Transverse colon (tissue), 4 donors: ENCODE measurements at regions not wholly inside any gene's neighbourhood (a gene's known extent, or its start where the extent isn't known, plus 50 kb on each side); places are given as distances from the start of the nearest gene placed in this dataset.
A peak's percentile ranks its signal among the peaks of the same experiment; 100 is the strongest.

ENCODE experiments used
- DNase-seq: peaks from one replicate; pipeline ENCODE4 v3.0.0-alpha.2; 2019
- H3K27ac ChIP-seq, 4 donors: fragments of 200-600 bp; sonication (generic); 2 replicates each; pipeline ENCODE4 v1.5.1; 2016 to 2018; ENCODE audit warnings: inconsistent platforms in 4 of 4
- H3K27me3 ChIP-seq: fragments of 200-600 bp; sonication (generic); 2 replicates; pipeline ENCODE4 v1.5.1; 2017; ENCODE audit warnings: inconsistent platforms
- H3K36me3 ChIP-seq, 4 donors: fragments of 200-600 bp; sonication (generic); 2 replicates each; pipeline ENCODE4 v1.5.1; 2017 to 2019; ENCODE audit warnings: inconsistent platforms in 4 of 4
- H3K4me1 ChIP-seq, 4 donors: fragments of 200-600 bp; sonication (generic); 2 replicates each; pipeline ENCODE4 v1.5.1; 2017 to 2020; ENCODE audit warnings: inconsistent platforms in 4 of 4
- H3K4me3 ChIP-seq, 4 donors: fragments of 200-600 bp; sonication (generic); 1 replicate in 1 of 4; 2 replicates in 3 of 4; pipeline versions ENCODE4 v1.5.1 to v1.6.1; 2017 to 2019; ENCODE audit warnings: inconsistent platforms in 4 of 4
- H3K9me3 ChIP-seq, 2 donors: fragments of 200-600 bp; sonication (generic); 2 replicates each; pipeline ENCODE4 v1.5.1; 2017 to 2019; ENCODE audit warnings: inconsistent platforms in 2 of 2
- CTCF ChIP-seq, 5 experiments: fragments of 200-600 bp in 3 of 5; fragments of 450-650 bp in 2 of 5; sonication (generic) in 3 of 5; IDR thresholded peaks; 1 replicate in 2 of 5; 2 replicates in 3 of 5; pipeline ENCODE4 v1.5.1; 2016 to 2017; ENCODE audit warnings: antibody characterized with exemption in 5 of 5, inconsistent platforms in 3 of 5, mild to moderate bottlenecking in 2 of 5, moderate library complexity in 1 of 5
- EP300 ChIP-seq: sonication (generic); formaldehyde crosslinking; IDR thresholded peaks from one replicate; pipeline ENCODE4 v1.6.1; 2017; ENCODE audit warnings: antibody characterized with exemption, low read depth
- POLR2A ChIP-seq: fragments of 450-650 bp; IDR thresholded peaks from one replicate; pipeline ENCODE4 v1.6.1; 2016; ENCODE audit warnings: antibody characterized with exemption, mild to moderate bottlenecking, moderate library complexity
- POLR2AphosphoS5 ChIP-seq, 3 donors: sonication (generic); formaldehyde crosslinking; IDR thresholded peaks; one replicate each; pipeline ENCODE4 v1.6.1; 2016; ENCODE audit warnings: antibody characterized with exemption in 3 of 3
- WGBS, 2 donors: methylation state at CpG; one replicate each; pipeline ENCODE4 v1.1.5; 2018; ENCODE audit warnings: low coverage in 1 of 2; 5-methylcytosine and 5-hydroxymethylcytosine counted together
- in situ Hi-C, 4 donors: fragments of 200-750 bp; cut with MboI; loops; one replicate each; pipeline versions ENCODE4 v1.15.0 to v1.15.1; 2017; ENCODE audit warnings: low sequenced_read_pairs in 3 of 4, low pct_ligation_motif_present in 1 of 4, low pct_unique_long_range_greater_than_20kb in 1 of 4
- intact Hi-C: fragments of 100-400 bp; cut with DNase I; formaldehyde crosslinking; loops from one replicate; pipeline ENCODE4 v1.15.1; 2023; ENCODE audit warnings: low total_unique reads

- H3K27me3 ChIP-seq = no peaks in the 10 kb centered on the region
- intact Hi-C loops (loop anchor here (5.0 to 10.0 kb wide), 2 partner anchors 224 to 746 kb away; partner anchors contain the start of gene PDZRN3), in situ Hi-C loops (loop anchor here in 3 of 4 donors (10.0 to 25.0 kb wide), 2 partner anchors 336 to 344 kb away; no protein-coding TSS in a partner anchor)
- no peak overlapping the region for H3K27ac ChIP-seq
- TF ChIP-seq CTCF (IDR thresholded peaks at IDR 0.05) (peak; percentile 61 to 72 (median 63)), POLR2A (no peak), EP300 (no peak), POLR2AphosphoS5 (IDR thresholded peaks at IDR 0.05) (no peak)
- 14 to 19% methylated on average over 4 of the region's 4 CpGs for WGBS, 2 donors
- H3K9me3 ChIP-seq = no peaks in the 10 kb centered on the region
- no peaks in the 10 kb centered on the region for H3K36me3 ChIP-seq
- no peaks in the 10 kb centered on the region for H3K4me1 ChIP-seq
- no peak overlapping the region for H3K4me3 ChIP-seq
- no peak for DNase-seq
Measured at GRCh38 chr3:73848173-73848906, 223.6 kb upstream of the PDZRN3 start.

GRCh38 chr3:73846951-73847350, 222.2 kb upstream of the PDZRN3 start:
- Histone ChIP-seq H3K27ac (no peak overlapping the region), H3K4me1 (no peaks in the 10 kb centered on the region), H3K9me3 (no peaks in the 10 kb centered on the region), H3K27me3 (no peaks in the 10 kb centered on the region), H3K4me3 (no peak overlapping the region), H3K36me3 (no peaks in the 10 kb centered on the region)
- in situ Hi-C loops (loop anchor here in 3 of 4 donors (10.0 to 25.0 kb wide), 2 partner anchors 335 to 342 kb away; no protein-coding TSS in a partner anchor), intact Hi-C loops (loop anchor here (5.0 to 10.0 kb wide), 2 partner anchors 222 to 745 kb away; partner anchors contain the start of gene PDZRN3)
- no peak for DNase-seq
- 86 to 95% methylated on average over 1 to 3 of the region's 3 CpGs for WGBS, 2 donors
- no peak for TF ChIP-seq CTCF (IDR thresholded peaks at IDR 0.05)
- TF ChIP-seq POLR2AphosphoS5 (IDR thresholded peaks at IDR 0.05) = no peak
- no peak for TF ChIP-seq EP300

GRCh38 chr3:73839032-73839431, 214.3 kb upstream of the PDZRN3 start:
- TF ChIP-seq CTCF (IDR thresholded peaks at IDR 0.05) = no peak
- TF ChIP-seq POLR2A = no peak
- TF ChIP-seq POLR2AphosphoS5 (IDR thresholded peaks at IDR 0.05) = no peak
- no peak for TF ChIP-seq EP300
- H3K4me1 ChIP-seq = no peaks in the 10 kb centered on the region
- H3K4me3 ChIP-seq = no peak overlapping the region
- no peaks in the 10 kb centered on the region for H3K27me3 ChIP-seq
- no peak for DNase-seq
- in situ Hi-C loops (loop anchor here in 2 of 4 donors (25.0 kb wide), 1 partner anchor 327 kb away; no protein-coding TSS in a partner anchor), intact Hi-C loops (loop anchor here (10.0 kb wide), 1 partner anchor 324 kb away; no protein-coding TSS in a partner anchor)
- no peaks in the 10 kb centered on the region for H3K36me3 ChIP-seq
- peaks cover 6 to 10% of the 10 kb centered on the region in 2 donors for H3K9me3 ChIP-seq
- 89 to 92% methylated on average over 3 of the region's 3 CpGs for WGBS, 2 donors
- no peak overlapping the region for H3K27ac ChIP-seq

GRCh38 chr3:73835945-73836344, 211.2 kb upstream of the PDZRN3 start:
- H3K27me3 ChIP-seq = no peaks in the 10 kb centered on the region
- H3K36me3 ChIP-seq = no peaks in the 10 kb centered on the region
- intact Hi-C loops (loop anchor here (10.0 kb wide), 1 partner anchor 321 kb away; no protein-coding TSS in a partner anchor), in situ Hi-C loops (loop anchor here in 2 of 4 donors (25.0 kb wide), 1 partner anchor 324 kb away; no protein-coding TSS in a partner anchor)
- TF ChIP-seq CTCF (IDR thresholded peaks at IDR 0.05) (no peak), POLR2AphosphoS5 (IDR thresholded peaks at IDR 0.05) (no peak), EP300 (no peak), POLR2A (no peak)
- H3K4me1 ChIP-seq = no peaks in the 10 kb centered on the region
- peaks cover 6 to 10% of the 10 kb centered on the region in 2 donors for H3K9me3 ChIP-seq
- H3K4me3 ChIP-seq = no peak overlapping the region
- no peak overlapping the region for H3K27ac ChIP-seq
- DNase-seq = no peak
